Activated naive CD8-positive, alpha-beta T cell treated with anti-CD3 and anti-CD28 coated beads, Interleukin-2, amount 10 ng/mL, durations not matched to agents 7 days and 5 days (primary cell): ENCODE measurements at regions not wholly inside any gene's neighbourhood (a gene's known extent, or its start where the extent isn't known, plus 50 kb on each side); places are given as distances from the start of the nearest gene placed in this dataset.

ENCODE experiments used
- ATAC-seq: fragments of 150-1000 bp; cut with Tn5 transposase; one replicate; pipeline ENCODE4 v1.10.0; 2021; ENCODE audit warnings: low read depth, moderate library complexity
- POLR2A ChIA-PET: fragments of 350-600 bp; sonication (Branson Sonifier 250); formaldehyde crosslinking; loops from one replicate; lab custom pipeline; 2021; ENCODE audit warnings: antibody characterized with exemption; lab: Charles Lee
- DNase-seq: peaks from one replicate; pipeline ENCODE4 v3.0.0; 2021
- H3K27ac Mint-ChIP-seq: one replicate; pipeline ENCODE4 v1.8.0; 2022; ENCODE audit warnings: mild to moderate bottlenecking, mixed read lengths
- H3K27me3 Mint-ChIP-seq: one replicate; pipeline ENCODE4 v1.8.0; 2022; ENCODE audit warnings: mild to moderate bottlenecking, moderate library complexity, mixed read lengths
- H3K36me3 Mint-ChIP-seq: one replicate; pipeline ENCODE4 v1.8.0; 2021; ENCODE audit warnings: mild to moderate bottlenecking, mixed read lengths
- H3K4me1 Mint-ChIP-seq: one replicate; pipeline ENCODE4 v1.8.0; 2021; ENCODE audit warnings: mixed read lengths
- H3K4me3 Mint-ChIP-seq: one replicate; pipeline ENCODE4 v1.8.0; 2022; ENCODE audit warnings: mild to moderate bottlenecking, moderate library complexity, mixed read lengths
- H3K9me3 Mint-ChIP-seq: one replicate; pipeline ENCODE4 v1.8.0; 2021; ENCODE audit warnings: mixed read lengths

GRCh38 chr3:113156816-113157333, 54.5 kb upstream of the BOC start:
- Mint-ChIP-seq H3K4me1 (no peaks in the 10 kb centered on the region), H3K27ac (no peak overlapping the region), H3K36me3 (no peaks in the 10 kb centered on the region), H3K9me3 (no peaks in the 10 kb centered on the region), H3K4me3 (no peak overlapping the region), H3K27me3 (peaks cover 2% of the 10 kb centered on the region)
- ATAC-seq = no peak
- no peak for DNase-seq
- POLR2A ChIA-PET = no interaction called here

- Mint-ChIP-seq H3K27ac (no peak overlapping the region), H3K9me3 (no peaks in the 10 kb centered on the region), H3K4me3 (no peak overlapping the region), H3K4me1 (no peaks in the 10 kb centered on the region), H3K36me3 (no peaks in the 10 kb centered on the region), H3K27me3 (peaks cover 4% of the 10 kb centered on the region)
- ATAC-seq = no peak
- DNase-seq = no peak
- POLR2A ChIA-PET = no interaction called here
These were observed 53.8 kb upstream of the BOC start for GRCh38 chr3:113157408-113158030.

GRCh38 chr3:113158171-113158570, 53.2 kb upstream of the BOC start:
- Mint-ChIP-seq H3K27ac (no peak overlapping the region), H3K27me3 (peaks cover 4% of the 10 kb centered on the region), H3K4me3 (no peak overlapping the region), H3K4me1 (no peaks in the 10 kb centered on the region), H3K36me3 (no peaks in the 10 kb centered on the region), H3K9me3 (no peaks in the 10 kb centered on the region)
- no peak for ATAC-seq
- no peak for DNase-seq
- POLR2A ChIA-PET = no interaction called here
